BE2C (cell line): ENCODE measurements at regions not wholly inside any gene's neighbourhood (a gene's known extent, or its start where the extent isn't known, plus 50 kb on each side); places are given as distances from the start of the nearest gene placed in this dataset.

ENCODE experiments used
- DNase-seq: peaks from one replicate; pipeline ENCODE4 v3.0.0-alpha.2; 2020
- H3K27me3 ChIP-seq: fragments of 250-450 bp; sonication (Bioruptor Pico); 2 replicates; pipeline ENCODE4 v1.5.1; 2020; ENCODE audit warnings: mild to moderate bottlenecking
- H3K36me3 ChIP-seq: fragments of 250-450 bp; sonication (Bioruptor Pico); 2 replicates; pipeline ENCODE4 v1.5.1; 2020; ENCODE audit warnings: mild to moderate bottlenecking
- H3K4me1 ChIP-seq: fragments of 250-450 bp; sonication (Bioruptor Pico); 2 replicates; pipeline ENCODE4 v1.5.1; 2020
- H3K4me3 ChIP-seq: 2 replicates; pipeline ENCODE4 v1.5.1; 2011; ENCODE audit warnings: low read depth, low read length
- H3K9me3 ChIP-seq: fragments of 250-450 bp; sonication (Bioruptor Pico); 2 replicates; pipeline ENCODE4 v1.5.1; 2020
- CTCF ChIP-seq: IDR thresholded peaks from 2 replicates; pipeline ENCODE4 v1.5.1; 2012; ENCODE audit warnings: mild to moderate bottlenecking, low read depth, low read length

GRCh38 chr6:92708945-92709344, 710.4 kb downstream of the EPHA7 start:
- no peaks in the 10 kb centered on the region for H3K27me3 ChIP-seq
- no peak for TF ChIP-seq CTCF
- H3K9me3 ChIP-seq, result no peaks in the 10 kb centered on the region
- H3K4me3 ChIP-seq, result no peak overlapping the region
- DNase-seq, result no peak
- no peaks in the 10 kb centered on the region for H3K36me3 ChIP-seq
- peaks cover 3% of the 10 kb centered on the region; the same call in 1 of the 2 replicates for H3K4me1 ChIP-seq

DNA sequence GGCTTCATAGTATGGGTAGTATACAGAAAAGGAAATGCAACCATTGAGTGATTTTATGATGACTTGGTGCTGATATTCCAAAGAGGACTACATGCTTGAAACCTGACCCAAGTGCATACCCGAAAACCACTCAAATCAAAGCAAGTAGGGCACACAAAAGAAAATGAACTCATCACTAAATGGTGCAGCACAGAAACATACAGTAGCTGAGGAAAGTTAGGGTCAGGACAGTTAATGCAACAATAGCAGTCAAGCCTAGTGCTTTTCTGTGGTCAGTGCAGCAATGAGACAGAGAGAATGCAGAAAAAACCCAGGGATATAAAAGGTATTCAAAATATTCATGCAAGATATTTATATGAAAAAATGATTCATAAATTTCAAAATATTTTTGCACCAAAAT, 711.1 kb downstream of the EPHA7 start:
- Histone ChIP-seq H3K9me3 (no peaks in the 10 kb centered on the region), H3K27me3 (no peaks in the 10 kb centered on the region), H3K4me1 (peaks cover 3% of the 10 kb centered on the region; the same call in 1 of the 2 replicates), H3K4me3 (no peak overlapping the region), H3K36me3 (no peaks in the 10 kb centered on the region)
- DNase-seq, result no peak
- no peak for TF ChIP-seq CTCF

DNA sequence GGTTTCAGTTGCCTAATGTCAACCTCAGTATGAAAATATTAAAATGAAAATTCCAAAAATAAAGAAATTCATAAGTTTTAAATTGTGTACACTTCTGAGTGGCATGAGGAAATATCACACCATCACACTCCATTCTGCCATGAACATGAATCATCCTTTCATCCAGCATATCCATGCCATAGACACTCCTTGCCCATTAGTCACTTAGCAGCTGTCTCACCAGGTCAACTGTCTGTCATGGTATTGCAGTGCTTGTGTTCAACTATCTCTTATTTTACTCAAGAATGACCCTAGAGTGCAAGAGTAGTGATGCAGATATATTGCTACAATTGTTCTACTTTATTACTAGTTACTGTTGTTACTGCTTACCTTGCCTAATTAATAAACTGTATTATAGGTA, 712.4 kb downstream of the EPHA7 start:
- TF ChIP-seq CTCF, result no peak
- Histone ChIP-seq H3K4me3 (no peak overlapping the region), H3K9me3 (no peaks in the 10 kb centered on the region), H3K27me3 (no peaks in the 10 kb centered on the region), H3K36me3 (no peaks in the 10 kb centered on the region), H3K4me1 (peaks cover 3% of the 10 kb centered on the region; the same call in 1 of the 2 replicates)
- DNase-seq, result no peak

- H3K36me3 ChIP-seq, result no peaks in the 10 kb centered on the region
- H3K9me3 ChIP-seq, result no peaks in the 10 kb centered on the region
- peak; percentile 40 for DNase-seq
- H3K4me3 ChIP-seq, result no peak overlapping the region
- no peak for TF ChIP-seq CTCF
- H3K27me3 ChIP-seq, result no peaks in the 10 kb centered on the region
- peaks cover 3% of the 10 kb centered on the region; the same call in 1 of the 2 replicates for H3K4me1 ChIP-seq
These were observed 717.8 kb downstream of the EPHA7 start for GRCh38 chr6:92701425-92702096.

GRCh38 chr6:92700411-92700810, 718.9 kb downstream of the EPHA7 start:
- TF ChIP-seq CTCF, result no peak
- no peak for DNase-seq
- no peaks in the 10 kb centered on the region for H3K27me3 ChIP-seq
- no peaks in the 10 kb centered on the region for H3K36me3 ChIP-seq
- no peaks in the 10 kb centered on the region for H3K9me3 ChIP-seq
- peaks cover 1% of the 10 kb centered on the region; the same call in 1 of the 2 replicates for H3K4me1 ChIP-seq
- no peak overlapping the region for H3K4me3 ChIP-seq

DNA sequence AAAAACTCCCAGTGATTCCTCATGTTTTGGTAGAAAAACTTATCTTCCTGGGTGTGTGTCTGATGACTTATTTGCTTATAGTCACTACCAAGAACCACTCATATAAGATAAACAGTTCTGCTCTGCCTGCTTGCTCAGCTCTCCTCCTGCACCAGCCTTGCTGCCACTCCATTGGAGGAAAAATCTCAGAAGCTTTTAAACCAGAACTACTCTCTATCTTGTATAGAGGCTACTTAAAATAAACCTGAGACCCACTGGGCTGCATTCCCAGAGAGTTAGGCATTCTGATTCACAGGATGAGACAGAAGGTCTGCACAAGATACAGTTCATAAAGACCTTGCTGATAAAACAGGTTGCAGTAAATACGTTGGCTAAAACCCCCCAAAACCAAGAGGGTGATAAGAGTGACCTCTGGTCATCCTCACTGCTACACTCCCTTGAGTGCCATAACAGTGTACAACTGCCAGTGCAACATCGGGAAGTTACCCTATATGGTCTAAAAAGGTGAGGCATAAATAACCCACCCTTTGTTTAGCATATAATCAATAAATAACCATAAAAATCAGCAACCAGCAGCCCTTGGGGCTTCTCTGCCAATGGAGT, 728.3 kb downstream of the EPHA7 start:
- Histone ChIP-seq H3K27me3 (no peaks in the 10 kb centered on the region), H3K9me3 (no peaks in the 10 kb centered on the region), H3K36me3 (no peaks in the 10 kb centered on the region), H3K4me1 (peaks cover 4% of the 10 kb centered on the region), H3K4me3 (no peak overlapping the region)
- DNase-seq, result no peak
- TF ChIP-seq CTCF, result no peak
